Hepatocyte (in vitro differentiated cells): ENCODE measurements at regions not wholly inside any gene's neighbourhood (a gene's known extent, or its start where the extent isn't known, plus 50 kb on each side); places are given as distances from the start of the nearest gene placed in this dataset.

Experiments used
- EZH2 ChIP-seq: fragments of 200-600 bp; sonication (generic); IDR thresholded peaks from 2 replicates; pipeline ENCODE4 v1.6.1; 2016; ENCODE audit warnings: antibody characterized with exemption, mild to moderate bottlenecking, borderline replicate concordance
- TF ChIP-seq, protein P1 (sequence below): fragments of 200-600 bp; sonication (generic); IDR thresholded peaks from 2 replicates; pipeline ENCODE4 v1.5.1; 2016; ENCODE audit warnings: antibody characterized with exemption, mild to moderate bottlenecking; ENCODE audit not compliant: poor library complexity

DNA sequence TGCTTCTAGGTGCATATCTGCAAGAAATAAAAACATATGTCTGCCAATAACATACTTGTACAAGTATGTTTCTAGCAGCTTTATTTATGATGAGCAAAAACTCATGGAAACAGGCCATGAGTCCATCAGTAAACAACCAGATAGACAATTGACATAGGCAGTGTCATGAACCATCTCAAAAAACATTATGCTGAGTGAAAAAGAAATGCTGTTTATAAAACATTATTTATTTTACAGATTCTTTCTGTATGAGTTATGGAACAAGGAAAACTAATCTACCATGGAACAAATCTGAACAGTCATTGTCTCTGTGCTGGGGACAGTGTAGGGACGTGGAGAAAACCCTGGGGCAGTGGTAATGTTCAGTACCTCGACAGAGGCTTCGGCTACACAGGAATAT, 283.9 kb downstream of the UQCRFS1 start:
- TF ChIP-seq, protein P1, sequence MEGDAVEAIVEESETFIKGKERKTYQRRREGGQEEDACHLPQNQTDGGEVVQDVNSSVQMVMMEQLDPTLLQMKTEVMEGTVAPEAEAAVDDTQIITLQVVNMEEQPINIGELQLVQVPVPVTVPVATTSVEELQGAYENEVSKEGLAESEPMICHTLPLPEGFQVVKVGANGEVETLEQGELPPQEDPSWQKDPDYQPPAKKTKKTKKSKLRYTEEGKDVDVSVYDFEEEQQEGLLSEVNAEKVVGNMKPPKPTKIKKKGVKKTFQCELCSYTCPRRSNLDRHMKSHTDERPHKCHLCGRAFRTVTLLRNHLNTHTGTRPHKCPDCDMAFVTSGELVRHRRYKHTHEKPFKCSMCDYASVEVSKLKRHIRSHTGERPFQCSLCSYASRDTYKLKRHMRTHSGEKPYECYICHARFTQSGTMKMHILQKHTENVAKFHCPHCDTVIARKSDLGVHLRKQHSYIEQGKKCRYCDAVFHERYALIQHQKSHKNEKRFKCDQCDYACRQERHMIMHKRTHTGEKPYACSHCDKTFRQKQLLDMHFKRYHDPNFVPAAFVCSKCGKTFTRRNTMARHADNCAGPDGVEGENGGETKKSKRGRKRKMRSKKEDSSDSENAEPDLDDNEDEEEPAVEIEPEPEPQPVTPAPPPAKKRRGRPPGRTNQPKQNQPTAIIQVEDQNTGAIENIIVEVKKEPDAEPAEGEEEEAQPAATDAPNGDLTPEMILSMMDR = no peak
- no peak for TF ChIP-seq EZH2
